ENCODE measurements at regions not wholly inside any gene's neighbourhood (a gene's known extent, or its start where the extent isn't known, plus 50 kb on each side); places are given as distances from the start of the nearest gene placed in this dataset.
A peak's percentile ranks its signal among the peaks of the same experiment; 100 is the strongest.

GRCh38 chr12:74319886-74320285 is 217.7 kb upstream of the ATXN7L3B start:
- H3K4me1 ChIP-seq: no peaks in the 10 kb centered on the region
- no peaks in the 10 kb centered on the region for H3K27me3 ChIP-seq
- H3K36me3 ChIP-seq: no peaks in the 10 kb centered on the region
- no peaks in the 10 kb centered on the region for H3K9me3 ChIP-seq (replicated peaks)
- H3K4me3 ChIP-seq: no peak overlapping the region
- no peak overlapping the region for H3K27ac ChIP-seq
- DNase-seq: no peak

GRCh38 chr12:74321381-74321780 is 216.3 kb upstream of the ATXN7L3B start:
- H3K4me3 ChIP-seq: no peak overlapping the region
- no peak overlapping the region for H3K27ac ChIP-seq
- H3K4me1 ChIP-seq: no peaks in the 10 kb centered on the region
- no peaks in the 10 kb centered on the region for H3K9me3 ChIP-seq (replicated peaks)
- H3K36me3 ChIP-seq: no peaks in the 10 kb centered on the region
- DNase-seq: no peak
- H3K27me3 ChIP-seq: no peaks in the 10 kb centered on the region

GRCh38 chr12:74322792-74323191 is 214.8 kb upstream of the ATXN7L3B start:
- Histone ChIP-seq H3K4me1 (no peaks in the 10 kb centered on the region), H3K36me3 (no peaks in the 10 kb centered on the region), H3K27me3 (no peaks in the 10 kb centered on the region), H3K9me3 (replicated peaks) (no peaks in the 10 kb centered on the region), H3K4me3 (no peak overlapping the region), H3K27ac (no peak overlapping the region)
- DNase-seq: no peak

GRCh38 chr12:74328623-74329022 is 209.0 kb upstream of the ATXN7L3B start:
- no peak for DNase-seq
- Histone ChIP-seq H3K4me3 (no peak overlapping the region), H3K27me3 (no peaks in the 10 kb centered on the region), H3K36me3 (no peaks in the 10 kb centered on the region), H3K27ac (no peak overlapping the region), H3K4me1 (no peaks in the 10 kb centered on the region), H3K9me3 (replicated peaks) (no peaks in the 10 kb centered on the region; the same call in 1 of the 2 replicates)

GRCh38 chr12:74334780-74335179 is 202.9 kb upstream of the ATXN7L3B start:
- no peaks in the 10 kb centered on the region for H3K27me3 ChIP-seq
- no peak for DNase-seq
- H3K4me3 ChIP-seq: no peak overlapping the region
- no peaks in the 10 kb centered on the region; the same call in 1 of the 2 replicates for H3K9me3 ChIP-seq (replicated peaks)
- H3K36me3 ChIP-seq: no peaks in the 10 kb centered on the region
- no peak overlapping the region for H3K27ac ChIP-seq
- H3K4me1 ChIP-seq: no peaks in the 10 kb centered on the region

GRCh38 chr12:74337951-74338350 is 199.7 kb upstream of the ATXN7L3B start:
- Histone ChIP-seq H3K4me3 (no peak overlapping the region), H3K27me3 (no peaks in the 10 kb centered on the region), H3K36me3 (no peaks in the 10 kb centered on the region), H3K27ac (no peak overlapping the region), H3K9me3 (replicated peaks) (no peaks in the 10 kb centered on the region), H3K4me1 (no peaks in the 10 kb centered on the region)
- no peak for DNase-seq

GRCh38 chr12:74339211-74339610 is 198.4 kb upstream of the ATXN7L3B start:
- Histone ChIP-seq H3K27ac (no peak overlapping the region), H3K9me3 (replicated peaks) (no peaks in the 10 kb centered on the region), H3K4me1 (no peaks in the 10 kb centered on the region), H3K4me3 (no peak overlapping the region), H3K27me3 (no peaks in the 10 kb centered on the region), H3K36me3 (no peaks in the 10 kb centered on the region)
- no peak for DNase-seq

- DNase-seq: no peak
- H3K4me1 ChIP-seq: no peaks in the 10 kb centered on the region
- no peaks in the 10 kb centered on the region for H3K27me3 ChIP-seq
- H3K36me3 ChIP-seq: no peaks in the 10 kb centered on the region
- H3K4me3 ChIP-seq: no peak overlapping the region
- H3K9me3 ChIP-seq (replicated peaks): no peaks in the 10 kb centered on the region
- no peak overlapping the region for H3K27ac ChIP-seq
These were observed 187.7 kb upstream of the ATXN7L3B start for GRCh38 chr12:74349925-74350324.

- peak; percentile 49 to 63 for DNase-seq
- H3K27me3 ChIP-seq: no peaks in the 10 kb centered on the region
These were observed 172.3 kb upstream of the ATXN7L3B start for GRCh38 chr12:74365178-74365964.

GRCh38 chr12:74370608-74371216 is 166.9 kb upstream of the ATXN7L3B start:
- Histone ChIP-seq H3K4me1 (no peaks in the 10 kb centered on the region), H3K27ac (no peak overlapping the region), H3K9me3 (replicated peaks) (no peaks in the 10 kb centered on the region), H3K4me3 (no peak overlapping the region), H3K36me3 (no peaks in the 10 kb centered on the region), H3K27me3 (no peaks in the 10 kb centered on the region)
- DNase-seq: no peak

More at GRCh38 chr12:74365178-74365964, 172.3 kb upstream of the ATXN7L3B start:
- Histone ChIP-seq H3K9me3 (replicated peaks) (no peaks in the 10 kb centered on the region), H3K4me3 (no peak overlapping the region), H3K27ac (no peak overlapping the region), H3K36me3 (no peaks in the 10 kb centered on the region), H3K4me1 (no peaks in the 10 kb centered on the region)

GRCh38 chr12:74379114-74379513 is 158.5 kb upstream of the ATXN7L3B start:
- H3K27ac ChIP-seq: no peak overlapping the region
- no peaks in the 10 kb centered on the region for H3K4me1 ChIP-seq

GRCh38 chr12:74381958-74382357 is 155.7 kb upstream of the ATXN7L3B start:
- Histone ChIP-seq H3K27ac (no peak overlapping the region), H3K9me3 (replicated peaks) (no peaks in the 10 kb centered on the region), H3K27me3 (no peaks in the 10 kb centered on the region; the same call in 1 of the 2 replicates), H3K36me3 (no peaks in the 10 kb centered on the region), H3K4me1 (no peaks in the 10 kb centered on the region), H3K4me3 (no peak overlapping the region)
- no peak for DNase-seq

More at GRCh38 chr12:74379114-74379513, 158.5 kb upstream of the ATXN7L3B start:
- Histone ChIP-seq H3K27me3 (no peaks in the 10 kb centered on the region; the same call in 1 of the 2 replicates), H3K4me3 (no peak overlapping the region), H3K36me3 (no peaks in the 10 kb centered on the region), H3K9me3 (replicated peaks) (no peaks in the 10 kb centered on the region)
- DNase-seq: no peak

- DNase-seq: peak in 1 of 2 experiments; percentile 10
- H3K4me1 ChIP-seq: no peaks in the 10 kb centered on the region
- H3K4me3 ChIP-seq: no peak overlapping the region
- no peaks in the 10 kb centered on the region for H3K9me3 ChIP-seq (replicated peaks)
- no peak overlapping the region for H3K27ac ChIP-seq
- H3K27me3 ChIP-seq: no peaks in the 10 kb centered on the region
- no peaks in the 10 kb centered on the region for H3K36me3 ChIP-seq
These were observed 154.7 kb upstream of the ATXN7L3B start for GRCh38 chr12:74382983-74383382.

- no peaks in the 10 kb centered on the region for H3K4me1 ChIP-seq
These were observed 146.4 kb upstream of the ATXN7L3B start for GRCh38 chr12:74391283-74391682.

GRCh38 chr12:74393272-74393671 is 144.4 kb upstream of the ATXN7L3B start:
- Histone ChIP-seq H3K9me3 (replicated peaks) (no peaks in the 10 kb centered on the region), H3K36me3 (no peaks in the 10 kb centered on the region)

More at GRCh38 chr12:74391283-74391682, 146.4 kb upstream of the ATXN7L3B start:
- Histone ChIP-seq H3K36me3 (no peaks in the 10 kb centered on the region), H3K27ac (no peak overlapping the region), H3K9me3 (replicated peaks) (no peaks in the 10 kb centered on the region), H3K27me3 (no peaks in the 10 kb centered on the region), H3K4me3 (no peak overlapping the region)
- no peak for DNase-seq

More at GRCh38 chr12:74393272-74393671, 144.4 kb upstream of the ATXN7L3B start:
- Histone ChIP-seq H3K27me3 (no peaks in the 10 kb centered on the region), H3K4me3 (no peak overlapping the region), H3K27ac (no peak overlapping the region), H3K4me1 (no peaks in the 10 kb centered on the region)
- DNase-seq: no peak

Data from SJCRH30 (cell line).